Uterus (tissue), 2 donors: ENCODE measurements at regions not wholly inside any gene's neighbourhood (a gene's known extent, or its start where the extent isn't known, plus 50 kb on each side); places are given as distances from the start of the nearest gene placed in this dataset.

Experiments
- POLR2A ChIP-seq, 2 donors: fragments of 450-650 bp; IDR thresholded peaks; one replicate each; pipeline ENCODE4 v1.6.1; 2016; ENCODE audit warnings: antibody characterized with exemption in 2 of 2, mild to moderate bottlenecking in 1 of 2, moderate library complexity in 1 of 2
- TF ChIP-seq, protein P1 (sequence below), 4 experiments: fragments of 200-600 bp in 2 of 4; fragments of 450-650 bp in 2 of 4; sonication (generic) in 2 of 4; IDR thresholded peaks; one replicate each; pipeline ENCODE4 v1.5.1; 2016 to 2019; ENCODE audit warnings: antibody characterized with exemption in 4 of 4, mild to moderate bottlenecking in 2 of 4, moderate library complexity in 1 of 4

DNA sequence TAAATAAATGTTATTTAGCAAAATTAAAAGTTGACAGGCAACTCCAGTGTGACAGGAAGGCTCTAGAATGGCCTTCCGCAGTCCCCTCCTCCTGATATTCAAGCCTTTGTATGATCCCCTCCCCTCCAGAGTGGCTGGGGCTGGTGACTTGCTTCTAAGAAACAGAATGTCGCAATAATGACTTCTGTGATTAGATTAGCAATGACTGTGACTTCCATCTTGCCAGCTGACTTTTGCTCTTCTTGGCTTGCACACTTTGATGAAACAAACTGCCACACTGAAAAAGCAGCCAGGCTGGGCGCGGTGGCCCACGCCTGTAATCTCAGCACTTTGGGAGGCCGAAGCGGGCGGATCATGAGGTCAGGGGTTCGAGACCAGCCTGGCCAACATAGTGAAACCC lies 106.5 kb upstream of the LARP1 start:
- TF ChIP-seq, protein P1, sequence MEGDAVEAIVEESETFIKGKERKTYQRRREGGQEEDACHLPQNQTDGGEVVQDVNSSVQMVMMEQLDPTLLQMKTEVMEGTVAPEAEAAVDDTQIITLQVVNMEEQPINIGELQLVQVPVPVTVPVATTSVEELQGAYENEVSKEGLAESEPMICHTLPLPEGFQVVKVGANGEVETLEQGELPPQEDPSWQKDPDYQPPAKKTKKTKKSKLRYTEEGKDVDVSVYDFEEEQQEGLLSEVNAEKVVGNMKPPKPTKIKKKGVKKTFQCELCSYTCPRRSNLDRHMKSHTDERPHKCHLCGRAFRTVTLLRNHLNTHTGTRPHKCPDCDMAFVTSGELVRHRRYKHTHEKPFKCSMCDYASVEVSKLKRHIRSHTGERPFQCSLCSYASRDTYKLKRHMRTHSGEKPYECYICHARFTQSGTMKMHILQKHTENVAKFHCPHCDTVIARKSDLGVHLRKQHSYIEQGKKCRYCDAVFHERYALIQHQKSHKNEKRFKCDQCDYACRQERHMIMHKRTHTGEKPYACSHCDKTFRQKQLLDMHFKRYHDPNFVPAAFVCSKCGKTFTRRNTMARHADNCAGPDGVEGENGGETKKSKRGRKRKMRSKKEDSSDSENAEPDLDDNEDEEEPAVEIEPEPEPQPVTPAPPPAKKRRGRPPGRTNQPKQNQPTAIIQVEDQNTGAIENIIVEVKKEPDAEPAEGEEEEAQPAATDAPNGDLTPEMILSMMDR (IDR thresholded peaks at IDR 0.05) = no peak
- no peak for TF ChIP-seq POLR2A (IDR thresholded peaks at IDR 0.05)
